ENCODE measurements at regions not wholly inside any gene's neighbourhood (a gene's known extent, or its start where the extent isn't known, plus 50 kb on each side); places are given as distances from the start of the nearest gene placed in this dataset.
A peak's percentile ranks its signal among the peaks of the same experiment; 100 is the strongest.

GRCh38 chr12:124398578-124399227 is 103.8 kb downstream of the RFLNA start:
- no peaks in the 10 kb centered on the region for H3K9me3 ChIP-seq
- WGBS, 2 donors: 83 to 87% methylated on average over 15 of the region's 15 CpGs
- H3K4me1 ChIP-seq: peaks cover 0 to 97% (median 91%) of the 10 kb centered on the region in 4 donors
- no peak overlapping the region for H3K4me3 ChIP-seq
- no peaks in the 10 kb centered on the region for H3K27me3 ChIP-seq
- H3K27ac ChIP-seq: peak overlapping the region; percentile 94 to 99 (median 96)
- intact Hi-C loops (cut with DNase I): no loop called here
- TF ChIP-seq, protein P1, sequence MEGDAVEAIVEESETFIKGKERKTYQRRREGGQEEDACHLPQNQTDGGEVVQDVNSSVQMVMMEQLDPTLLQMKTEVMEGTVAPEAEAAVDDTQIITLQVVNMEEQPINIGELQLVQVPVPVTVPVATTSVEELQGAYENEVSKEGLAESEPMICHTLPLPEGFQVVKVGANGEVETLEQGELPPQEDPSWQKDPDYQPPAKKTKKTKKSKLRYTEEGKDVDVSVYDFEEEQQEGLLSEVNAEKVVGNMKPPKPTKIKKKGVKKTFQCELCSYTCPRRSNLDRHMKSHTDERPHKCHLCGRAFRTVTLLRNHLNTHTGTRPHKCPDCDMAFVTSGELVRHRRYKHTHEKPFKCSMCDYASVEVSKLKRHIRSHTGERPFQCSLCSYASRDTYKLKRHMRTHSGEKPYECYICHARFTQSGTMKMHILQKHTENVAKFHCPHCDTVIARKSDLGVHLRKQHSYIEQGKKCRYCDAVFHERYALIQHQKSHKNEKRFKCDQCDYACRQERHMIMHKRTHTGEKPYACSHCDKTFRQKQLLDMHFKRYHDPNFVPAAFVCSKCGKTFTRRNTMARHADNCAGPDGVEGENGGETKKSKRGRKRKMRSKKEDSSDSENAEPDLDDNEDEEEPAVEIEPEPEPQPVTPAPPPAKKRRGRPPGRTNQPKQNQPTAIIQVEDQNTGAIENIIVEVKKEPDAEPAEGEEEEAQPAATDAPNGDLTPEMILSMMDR (IDR thresholded peaks at IDR 0.05): no peak
- TF ChIP-seq POLR2A (IDR thresholded peaks at IDR 0.05) (no peak), POLR2AphosphoS5 (IDR thresholded peaks at IDR 0.05) (peak in 2 of 4 donors; percentile 25 to 32), EP300 (IDR thresholded peaks at IDR 0.05) (no peak)
- H3K36me3 ChIP-seq: peaks cover 0 to 46% (median 21%) of the 10 kb centered on the region in 4 donors
- DNase-seq: peak; percentile 96

DNA sequence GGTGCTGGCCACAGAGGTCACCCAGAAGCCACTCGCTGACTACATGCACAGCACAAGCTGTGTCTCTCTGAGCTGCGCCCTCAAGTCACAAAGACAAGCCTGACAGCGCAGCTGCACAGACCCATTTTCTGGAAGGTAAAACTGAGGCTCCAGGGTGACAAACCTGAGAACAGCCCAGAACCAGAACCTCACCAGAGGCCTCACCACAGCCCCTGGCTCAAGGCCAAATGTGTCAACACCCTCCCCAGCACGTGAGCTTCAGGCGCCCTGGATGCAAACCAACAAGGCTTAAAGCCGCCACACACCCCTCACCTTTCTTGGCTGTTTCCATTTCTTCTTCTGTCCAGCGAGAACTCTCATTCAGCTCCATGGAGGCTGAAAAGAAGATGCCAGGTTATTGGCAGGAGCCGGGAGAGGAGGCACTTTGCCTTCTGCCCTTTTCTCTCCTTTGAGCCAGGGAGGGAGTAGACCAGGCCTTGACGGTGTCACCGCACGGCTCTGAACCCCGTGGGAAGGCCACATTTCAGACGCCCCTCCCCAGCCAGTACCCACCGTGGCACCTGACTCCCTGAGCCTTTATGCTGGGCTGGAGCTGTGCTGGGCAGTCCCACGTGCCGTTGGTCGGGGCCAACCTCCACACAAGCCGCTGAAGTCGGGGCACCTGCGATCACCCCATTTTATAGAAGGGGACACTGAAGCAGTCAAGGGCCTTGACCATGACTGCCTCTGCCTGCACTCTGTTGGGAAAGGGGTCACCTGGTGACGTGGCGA is 103.1 kb downstream of the RFLNA start:
- Histone ChIP-seq H3K27ac (peak overlapping the region; percentile 94 to 99 (median 96)), H3K36me3 (peaks cover 0 to 46% (median 21%) of the 10 kb centered on the region in 4 donors), H3K9me3 (no peaks in the 10 kb centered on the region), H3K4me3 (no peak overlapping the region), H3K27me3 (no peaks in the 10 kb centered on the region), H3K4me1 (peaks cover 0 to 97% (median 91%) of the 10 kb centered on the region in 4 donors)
- 70 to 86% methylated on average over 22 of the region's 22 CpGs for WGBS, 2 donors
- peak; percentile 93 for DNase-seq
- intact Hi-C loops (cut with DNase I): no loop called here
- TF ChIP-seq POLR2A (IDR thresholded peaks at IDR 0.05) (no peak), EP300 (IDR thresholded peaks at IDR 0.05) (no peak), POLR2AphosphoS5 (IDR thresholded peaks at IDR 0.05) (peak; percentile 53 to 69 (median 60))
- TF ChIP-seq, protein P1 (IDR thresholded peaks at IDR 0.05): no peak

GRCh38 chr12:124397399-124397679 is 102.4 kb downstream of the RFLNA start:
- 17 to 65% methylated on average over 7 of the region's 7 CpGs for WGBS, 2 donors
- Histone ChIP-seq H3K36me3 (peaks cover 0 to 46% (median 21%) of the 10 kb centered on the region in 4 donors), H3K4me3 (no peak overlapping the region), H3K4me1 (peaks cover 0 to 97% (median 91%) of the 10 kb centered on the region in 4 donors), H3K27ac (peak overlapping the region; percentile 94 to 99 (median 96)), H3K27me3 (no peaks in the 10 kb centered on the region), H3K9me3 (no peaks in the 10 kb centered on the region)
- no peak for TF ChIP-seq EP300 (IDR thresholded peaks at IDR 0.05)
- no peak for TF ChIP-seq POLR2A (IDR thresholded peaks at IDR 0.05)
- no peak for TF ChIP-seq POLR2AphosphoS5 (IDR thresholded peaks at IDR 0.05)
- intact Hi-C loops (cut with DNase I): no loop called here
- no peak for DNase-seq

DNA sequence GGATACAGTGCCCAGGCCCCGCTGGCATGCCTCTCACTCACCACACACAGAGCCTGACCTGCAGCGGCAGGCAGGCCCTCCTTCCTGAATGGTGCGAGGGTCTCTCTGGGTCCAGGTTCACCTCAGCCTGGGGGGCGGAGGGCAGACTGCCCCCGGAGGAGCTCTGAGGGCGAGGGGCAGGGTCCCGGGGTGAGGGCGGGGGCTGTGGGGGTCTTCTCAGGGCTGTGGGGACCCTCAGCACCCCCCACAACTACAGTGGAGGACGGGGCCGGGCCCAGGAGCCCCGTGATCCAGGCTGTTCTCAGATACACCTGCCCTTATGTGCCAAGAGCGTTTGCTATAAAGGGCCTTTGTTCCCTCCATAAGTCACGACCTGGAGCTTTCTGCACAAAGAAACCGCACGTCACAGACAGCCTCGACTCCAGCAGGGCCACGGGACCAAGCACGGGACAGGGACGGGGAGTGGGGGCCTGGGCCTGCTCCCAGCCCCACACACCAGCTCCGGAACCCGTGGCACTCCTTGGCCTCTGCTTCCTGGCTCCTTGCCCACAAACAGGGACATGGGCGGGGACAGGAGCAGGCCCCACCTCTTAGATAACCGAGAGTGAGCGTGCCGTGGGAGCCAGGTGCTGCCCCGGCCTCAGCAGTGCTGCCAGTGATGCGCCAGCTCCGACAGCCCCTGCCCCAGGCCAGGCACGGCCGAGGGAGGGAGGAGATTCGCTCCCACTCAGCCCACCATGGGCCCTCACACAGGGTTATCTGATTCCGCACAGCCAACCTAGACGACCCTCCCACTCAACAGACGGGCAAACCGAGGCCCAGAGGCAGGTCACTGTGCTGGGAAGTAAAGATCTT is 101.9 kb downstream of the RFLNA start:
- DNase-seq: peak; percentile 90
- peaks cover 0 to 46% (median 21%) of the 10 kb centered on the region in 4 donors for H3K36me3 ChIP-seq
- peaks cover 0 to 97% (median 91%) of the 10 kb centered on the region in 4 donors for H3K4me1 ChIP-seq

More for the DNA sequence above, 101.9 kb downstream of the RFLNA start:
- Histone ChIP-seq H3K4me3 (no peak overlapping the region), H3K9me3 (no peaks in the 10 kb centered on the region), H3K27me3 (no peaks in the 10 kb centered on the region), H3K27ac (peak overlapping the region; percentile 94 to 99 (median 96))
- WGBS, 2 donors: 28 to 75% methylated on average over 35 of the region's 35 CpGs
- peak in 3 of 4 donors; percentile 77 to 93 (median 78) for TF ChIP-seq EP300 (IDR thresholded peaks at IDR 0.05)
- no peak for TF ChIP-seq POLR2A (IDR thresholded peaks at IDR 0.05)
- TF ChIP-seq, protein P1 (IDR thresholded peaks at IDR 0.05): no peak
- peak in 3 of 4 donors; percentile 23 to 61 (median 27) for TF ChIP-seq POLR2AphosphoS5 (IDR thresholded peaks at IDR 0.05)
- intact Hi-C loops (cut with DNase I): no loop called here
